ENCODE measurements at regions not wholly inside any gene's neighbourhood (a gene's known extent, or its start where the extent isn't known, plus 50 kb on each side); places are given as distances from the start of the nearest gene placed in this dataset.

- TF ChIP-seq, protein P1, sequence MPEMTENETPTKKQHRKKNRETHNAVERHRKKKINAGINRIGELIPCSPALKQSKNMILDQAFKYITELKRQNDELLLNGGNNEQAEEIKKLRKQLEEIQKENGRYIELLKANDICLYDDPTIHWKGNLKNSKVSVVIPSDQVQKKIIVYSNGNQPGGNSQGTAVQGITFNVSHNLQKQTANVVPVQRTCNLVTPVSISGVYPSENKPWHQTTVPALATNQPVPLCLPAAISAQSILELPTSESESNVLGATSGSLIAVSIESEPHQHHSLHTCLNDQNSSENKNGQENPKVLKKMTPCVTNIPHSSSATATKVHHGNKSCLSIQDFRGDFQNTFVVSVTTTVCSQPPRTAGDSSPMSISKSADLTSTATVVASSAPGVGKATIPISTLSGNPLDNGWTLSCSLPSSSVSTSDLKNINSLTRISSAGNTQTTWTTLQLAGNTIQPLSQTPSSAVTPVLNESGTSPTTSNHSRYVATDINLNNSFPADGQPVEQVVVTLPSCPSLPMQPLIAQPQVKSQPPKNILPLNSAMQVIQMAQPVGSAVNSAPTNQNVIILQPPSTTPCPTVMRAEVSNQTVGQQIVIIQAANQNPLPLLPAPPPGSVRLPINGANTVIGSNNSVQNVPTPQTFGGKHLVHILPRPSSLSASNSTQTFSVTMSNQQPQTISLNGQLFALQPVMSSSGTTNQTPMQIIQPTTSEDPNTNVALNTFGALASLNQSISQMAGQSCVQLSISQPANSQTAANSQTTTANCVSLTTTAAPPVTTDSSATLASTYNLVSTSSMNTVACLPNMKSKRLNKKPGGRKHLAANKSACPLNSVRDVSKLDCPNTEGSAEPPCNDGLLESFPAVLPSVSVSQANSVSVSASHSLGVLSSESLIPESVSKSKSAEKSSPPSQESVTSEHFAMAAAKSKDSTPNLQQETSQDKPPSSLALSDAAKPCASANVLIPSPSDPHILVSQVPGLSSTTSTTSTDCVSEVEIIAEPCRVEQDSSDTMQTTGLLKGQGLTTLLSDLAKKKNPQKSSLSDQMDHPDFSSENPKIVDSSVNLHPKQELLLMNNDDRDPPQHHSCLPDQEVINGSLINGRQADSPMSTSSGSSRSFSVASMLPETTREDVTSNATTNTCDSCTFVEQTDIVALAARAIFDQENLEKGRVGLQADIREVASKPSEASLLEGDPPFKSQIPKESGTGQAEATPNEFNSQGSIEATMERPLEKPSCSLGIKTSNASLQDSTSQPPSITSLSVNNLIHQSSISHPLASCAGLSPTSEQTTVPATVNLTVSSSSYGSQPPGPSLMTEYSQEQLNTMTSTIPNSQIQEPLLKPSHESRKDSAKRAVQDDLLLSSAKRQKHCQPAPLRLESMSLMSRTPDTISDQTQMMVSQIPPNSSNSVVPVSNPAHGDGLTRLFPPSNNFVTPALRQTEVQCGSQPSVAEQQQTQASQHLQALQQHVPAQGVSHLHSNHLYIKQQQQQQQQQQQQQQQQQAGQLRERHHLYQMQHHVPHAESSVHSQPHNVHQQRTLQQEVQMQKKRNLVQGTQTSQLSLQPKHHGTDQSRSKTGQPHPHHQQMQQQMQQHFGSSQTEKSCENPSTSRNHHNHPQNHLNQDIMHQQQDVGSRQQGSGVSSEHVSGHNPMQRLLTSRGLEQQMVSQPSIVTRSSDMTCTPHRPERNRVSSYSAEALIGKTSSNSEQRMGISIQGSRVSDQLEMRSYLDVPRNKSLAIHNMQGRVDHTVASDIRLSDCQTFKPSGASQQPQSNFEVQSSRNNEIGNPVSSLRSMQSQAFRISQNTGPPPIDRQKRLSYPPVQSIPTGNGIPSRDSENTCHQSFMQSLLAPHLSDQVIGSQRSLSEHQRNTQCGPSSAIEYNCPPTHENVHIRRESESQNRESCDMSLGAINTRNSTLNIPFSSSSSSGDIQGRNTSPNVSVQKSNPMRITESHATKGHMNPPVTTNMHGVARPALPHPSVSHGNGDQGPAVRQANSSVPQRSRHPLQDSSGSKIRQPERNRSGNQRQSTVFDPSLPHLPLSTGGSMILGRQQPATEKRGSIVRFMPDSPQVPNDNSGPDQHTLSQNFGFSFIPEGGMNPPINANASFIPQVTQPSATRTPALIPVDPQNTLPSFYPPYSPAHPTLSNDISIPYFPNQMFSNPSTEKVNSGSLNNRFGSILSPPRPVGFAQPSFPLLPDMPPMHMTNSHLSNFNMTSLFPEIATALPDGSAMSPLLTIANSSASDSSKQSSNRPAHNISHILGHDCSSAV (CRISPR knock-in tag; IDR thresholded peaks at IDR 0.05; ENCODE audit: borderline replicate concordance), result no peak
- TF ChIP-seq, protein P2, sequence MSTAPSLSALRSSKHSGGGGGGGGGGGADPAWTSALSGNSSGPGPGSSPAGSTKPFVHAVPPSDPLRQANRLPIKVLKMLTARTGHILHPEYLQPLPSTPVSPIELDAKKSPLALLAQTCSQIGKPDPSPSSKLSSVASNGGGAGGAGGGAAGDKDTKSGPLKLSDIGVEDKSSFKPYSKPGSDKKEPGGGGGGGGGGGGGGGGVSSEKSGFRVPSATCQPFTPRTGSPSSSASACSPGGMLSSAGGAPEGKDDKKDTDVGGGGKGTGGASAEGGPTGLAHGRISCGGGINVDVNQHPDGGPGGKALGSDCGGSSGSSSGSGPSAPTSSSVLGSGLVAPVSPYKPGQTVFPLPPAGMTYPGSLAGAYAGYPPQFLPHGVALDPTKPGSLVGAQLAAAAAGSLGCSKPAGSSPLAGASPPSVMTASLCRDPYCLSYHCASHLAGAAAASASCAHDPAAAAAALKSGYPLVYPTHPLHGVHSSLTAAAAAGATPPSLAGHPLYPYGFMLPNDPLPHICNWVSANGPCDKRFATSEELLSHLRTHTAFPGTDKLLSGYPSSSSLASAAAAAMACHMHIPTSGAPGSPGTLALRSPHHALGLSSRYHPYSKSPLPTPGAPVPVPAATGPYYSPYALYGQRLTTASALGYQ (CRISPR knock-in tag; IDR thresholded peaks at IDR 0.05), result peak; percentile 64; the same call in 1 of the 2 replicates
- peak; percentile 71; the same call in 1 of the 2 replicates for TF ChIP-seq ETV5 (CRISPR knock-in tag; IDR thresholded peaks at IDR 0.05; ENCODE audit: borderline replicate concordance)
- TF ChIP-seq, protein P3, sequence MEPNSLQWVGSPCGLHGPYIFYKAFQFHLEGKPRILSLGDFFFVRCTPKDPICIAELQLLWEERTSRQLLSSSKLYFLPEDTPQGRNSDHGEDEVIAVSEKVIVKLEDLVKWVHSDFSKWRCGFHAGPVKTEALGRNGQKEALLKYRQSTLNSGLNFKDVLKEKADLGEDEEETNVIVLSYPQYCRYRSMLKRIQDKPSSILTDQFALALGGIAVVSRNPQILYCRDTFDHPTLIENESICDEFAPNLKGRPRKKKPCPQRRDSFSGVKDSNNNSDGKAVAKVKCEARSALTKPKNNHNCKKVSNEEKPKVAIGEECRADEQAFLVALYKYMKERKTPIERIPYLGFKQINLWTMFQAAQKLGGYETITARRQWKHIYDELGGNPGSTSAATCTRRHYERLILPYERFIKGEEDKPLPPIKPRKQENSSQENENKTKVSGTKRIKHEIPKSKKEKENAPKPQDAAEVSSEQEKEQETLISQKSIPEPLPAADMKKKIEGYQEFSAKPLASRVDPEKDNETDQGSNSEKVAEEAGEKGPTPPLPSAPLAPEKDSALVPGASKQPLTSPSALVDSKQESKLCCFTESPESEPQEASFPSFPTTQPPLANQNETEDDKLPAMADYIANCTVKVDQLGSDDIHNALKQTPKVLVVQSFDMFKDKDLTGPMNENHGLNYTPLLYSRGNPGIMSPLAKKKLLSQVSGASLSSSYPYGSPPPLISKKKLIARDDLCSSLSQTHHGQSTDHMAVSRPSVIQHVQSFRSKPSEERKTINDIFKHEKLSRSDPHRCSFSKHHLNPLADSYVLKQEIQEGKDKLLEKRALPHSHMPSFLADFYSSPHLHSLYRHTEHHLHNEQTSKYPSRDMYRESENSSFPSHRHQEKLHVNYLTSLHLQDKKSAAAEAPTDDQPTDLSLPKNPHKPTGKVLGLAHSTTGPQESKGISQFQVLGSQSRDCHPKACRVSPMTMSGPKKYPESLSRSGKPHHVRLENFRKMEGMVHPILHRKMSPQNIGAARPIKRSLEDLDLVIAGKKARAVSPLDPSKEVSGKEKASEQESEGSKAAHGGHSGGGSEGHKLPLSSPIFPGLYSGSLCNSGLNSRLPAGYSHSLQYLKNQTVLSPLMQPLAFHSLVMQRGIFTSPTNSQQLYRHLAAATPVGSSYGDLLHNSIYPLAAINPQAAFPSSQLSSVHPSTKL (CRISPR knock-in tag; IDR thresholded peaks at IDR 0.05), result peak; percentile 99
- 0 out of 2 replicates have a peak, but pooled peaks have one; percentile 27 for TF ChIP-seq KDM1A (CRISPR knock-in tag; IDR thresholded peaks at IDR 0.05)
- TF ChIP-seq SOX13 (IDR thresholded peaks at IDR 0.05), result no peak
- TF ChIP-seq SOX13 (CRISPR knock-in tag; conservative IDR thresholded peaks at IDR 0.05 in 1 of 2, IDR thresholded peaks at IDR 0.05 in 1 of 2), result peak in 1 of 2 experiments; percentile 87; a peak in 2 of 4 replicates
- TF ChIP-seq, protein P4, sequence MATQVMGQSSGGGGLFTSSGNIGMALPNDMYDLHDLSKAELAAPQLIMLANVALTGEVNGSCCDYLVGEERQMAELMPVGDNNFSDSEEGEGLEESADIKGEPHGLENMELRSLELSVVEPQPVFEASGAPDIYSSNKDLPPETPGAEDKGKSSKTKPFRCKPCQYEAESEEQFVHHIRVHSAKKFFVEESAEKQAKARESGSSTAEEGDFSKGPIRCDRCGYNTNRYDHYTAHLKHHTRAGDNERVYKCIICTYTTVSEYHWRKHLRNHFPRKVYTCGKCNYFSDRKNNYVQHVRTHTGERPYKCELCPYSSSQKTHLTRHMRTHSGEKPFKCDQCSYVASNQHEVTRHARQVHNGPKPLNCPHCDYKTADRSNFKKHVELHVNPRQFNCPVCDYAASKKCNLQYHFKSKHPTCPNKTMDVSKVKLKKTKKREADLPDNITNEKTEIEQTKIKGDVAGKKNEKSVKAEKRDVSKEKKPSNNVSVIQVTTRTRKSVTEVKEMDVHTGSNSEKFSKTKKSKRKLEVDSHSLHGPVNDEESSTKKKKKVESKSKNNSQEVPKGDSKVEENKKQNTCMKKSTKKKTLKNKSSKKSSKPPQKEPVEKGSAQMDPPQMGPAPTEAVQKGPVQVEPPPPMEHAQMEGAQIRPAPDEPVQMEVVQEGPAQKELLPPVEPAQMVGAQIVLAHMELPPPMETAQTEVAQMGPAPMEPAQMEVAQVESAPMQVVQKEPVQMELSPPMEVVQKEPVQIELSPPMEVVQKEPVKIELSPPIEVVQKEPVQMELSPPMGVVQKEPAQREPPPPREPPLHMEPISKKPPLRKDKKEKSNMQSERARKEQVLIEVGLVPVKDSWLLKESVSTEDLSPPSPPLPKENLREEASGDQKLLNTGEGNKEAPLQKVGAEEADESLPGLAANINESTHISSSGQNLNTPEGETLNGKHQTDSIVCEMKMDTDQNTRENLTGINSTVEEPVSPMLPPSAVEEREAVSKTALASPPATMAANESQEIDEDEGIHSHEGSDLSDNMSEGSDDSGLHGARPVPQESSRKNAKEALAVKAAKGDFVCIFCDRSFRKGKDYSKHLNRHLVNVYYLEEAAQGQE (IDR thresholded peaks at IDR 0.05; ENCODE audit: borderline replicate concordance in 1 of 2, low read depth in 1 of 2, low read length in 2 of 2), result peak in 1 of 2 experiments; percentile 78; a peak in 1 of 4 replicates
- 0 out of 2 replicates have a peak, but pooled peaks have one; percentile 65 for TF ChIP-seq ZBTB3 (CRISPR knock-in tag; IDR thresholded peaks at IDR 0.05; ENCODE audit: borderline replicate concordance, low read depth)
- TF ChIP-seq ZNF782 (CRISPR knock-in tag; IDR thresholded peaks at IDR 0.05; ENCODE audit: borderline replicate concordance), result no peak
- no peak for TF ChIP-seq ZNF235 (CRISPR knock-in tag; IDR thresholded peaks at IDR 0.05; ENCODE audit: borderline replicate concordance)
Measured at GRCh38 chr12:75712223-75712622, 200.8 kb upstream of the KRR1 start (continued).
